WTC11 (cell line): ENCODE measurements at regions not wholly inside any gene's neighbourhood (a gene's known extent, or its start where the extent isn't known, plus 50 kb on each side); places are given as distances from the start of the nearest gene placed in this dataset.

Source experiments
- CREM ChIP-seq: sonication (generic); formaldehyde crosslinking; IDR thresholded peaks from 2 replicates; pipeline ENCODE4 v1.8.1; 2022; ENCODE audit warnings: mild to moderate bottlenecking, missing genetic modification reagents, moderate library complexity
- FOXK1 ChIP-seq: sonication (generic); formaldehyde crosslinking; IDR thresholded peaks from 2 replicates; pipeline ENCODE4 v1.8.0; 2022; ENCODE audit warnings: mild to moderate bottlenecking, moderate library complexity, missing genetic modification reagents
- TF ChIP-seq, protein P1 (sequence below): fragments of 200-600 bp; IDR thresholded peaks from 2 replicates; pipeline ENCODE4 v1.8.0; 2022; ENCODE audit warnings: antibody characterized with exemption
- TF ChIP-seq, protein P2 (sequence below): sonication (generic); formaldehyde crosslinking; IDR thresholded peaks from 2 replicates; pipeline ENCODE4 v1.8.0; 2022; ENCODE audit warnings: mild to moderate bottlenecking, missing genetic modification reagents

DNA sequence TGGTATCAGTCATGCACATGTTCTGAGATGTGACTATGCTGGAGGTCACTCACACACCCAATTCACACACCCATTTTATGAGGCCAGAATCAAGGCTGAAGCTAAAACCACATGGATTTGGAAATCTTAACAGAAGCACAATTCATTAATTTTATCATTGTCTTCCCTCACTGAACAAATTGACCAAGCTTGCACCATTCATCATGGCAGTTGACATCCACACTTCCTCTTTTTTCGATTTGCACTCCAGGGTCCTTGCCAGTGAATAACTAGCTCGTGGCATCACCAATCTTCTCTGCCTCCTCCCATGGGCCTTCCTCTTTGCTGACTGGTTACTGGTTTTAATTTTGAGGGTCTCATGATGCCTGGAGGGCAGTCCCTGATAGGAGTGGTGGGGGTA lies 123.0 kb upstream of the ASIC2 start:
- TF ChIP-seq, protein P1, sequence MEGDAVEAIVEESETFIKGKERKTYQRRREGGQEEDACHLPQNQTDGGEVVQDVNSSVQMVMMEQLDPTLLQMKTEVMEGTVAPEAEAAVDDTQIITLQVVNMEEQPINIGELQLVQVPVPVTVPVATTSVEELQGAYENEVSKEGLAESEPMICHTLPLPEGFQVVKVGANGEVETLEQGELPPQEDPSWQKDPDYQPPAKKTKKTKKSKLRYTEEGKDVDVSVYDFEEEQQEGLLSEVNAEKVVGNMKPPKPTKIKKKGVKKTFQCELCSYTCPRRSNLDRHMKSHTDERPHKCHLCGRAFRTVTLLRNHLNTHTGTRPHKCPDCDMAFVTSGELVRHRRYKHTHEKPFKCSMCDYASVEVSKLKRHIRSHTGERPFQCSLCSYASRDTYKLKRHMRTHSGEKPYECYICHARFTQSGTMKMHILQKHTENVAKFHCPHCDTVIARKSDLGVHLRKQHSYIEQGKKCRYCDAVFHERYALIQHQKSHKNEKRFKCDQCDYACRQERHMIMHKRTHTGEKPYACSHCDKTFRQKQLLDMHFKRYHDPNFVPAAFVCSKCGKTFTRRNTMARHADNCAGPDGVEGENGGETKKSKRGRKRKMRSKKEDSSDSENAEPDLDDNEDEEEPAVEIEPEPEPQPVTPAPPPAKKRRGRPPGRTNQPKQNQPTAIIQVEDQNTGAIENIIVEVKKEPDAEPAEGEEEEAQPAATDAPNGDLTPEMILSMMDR: no peak
- TF ChIP-seq, protein P2, sequence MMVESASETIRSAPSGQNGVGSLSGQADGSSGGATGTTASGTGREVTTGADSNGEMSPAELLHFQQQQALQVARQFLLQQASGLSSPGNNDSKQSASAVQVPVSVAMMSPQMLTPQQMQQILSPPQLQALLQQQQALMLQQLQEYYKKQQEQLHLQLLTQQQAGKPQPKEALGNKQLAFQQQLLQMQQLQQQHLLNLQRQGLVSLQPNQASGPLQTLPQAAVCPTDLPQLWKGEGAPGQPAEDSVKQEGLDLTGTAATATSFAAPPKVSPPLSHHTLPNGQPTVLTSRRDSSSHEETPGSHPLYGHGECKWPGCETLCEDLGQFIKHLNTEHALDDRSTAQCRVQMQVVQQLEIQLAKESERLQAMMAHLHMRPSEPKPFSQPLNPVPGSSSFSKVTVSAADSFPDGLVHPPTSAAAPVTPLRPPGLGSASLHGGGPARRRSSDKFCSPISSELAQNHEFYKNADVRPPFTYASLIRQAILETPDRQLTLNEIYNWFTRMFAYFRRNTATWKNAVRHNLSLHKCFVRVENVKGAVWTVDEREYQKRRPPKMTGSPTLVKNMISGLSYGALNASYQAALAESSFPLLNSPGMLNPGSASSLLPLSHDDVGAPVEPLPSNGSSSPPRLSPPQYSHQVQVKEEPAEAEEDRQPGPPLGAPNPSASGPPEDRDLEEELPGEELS (CRISPR knock-in tag): no peak
- no peak for TF ChIP-seq CREM (CRISPR knock-in tag)
- TF ChIP-seq FOXK1 (CRISPR knock-in tag): no peak
